ENCODE measurements at regions not wholly inside any gene's neighbourhood (a gene's known extent, or its start where the extent isn't known, plus 50 kb on each side); places are given as distances from the start of the nearest gene placed in this dataset.

DNA sequence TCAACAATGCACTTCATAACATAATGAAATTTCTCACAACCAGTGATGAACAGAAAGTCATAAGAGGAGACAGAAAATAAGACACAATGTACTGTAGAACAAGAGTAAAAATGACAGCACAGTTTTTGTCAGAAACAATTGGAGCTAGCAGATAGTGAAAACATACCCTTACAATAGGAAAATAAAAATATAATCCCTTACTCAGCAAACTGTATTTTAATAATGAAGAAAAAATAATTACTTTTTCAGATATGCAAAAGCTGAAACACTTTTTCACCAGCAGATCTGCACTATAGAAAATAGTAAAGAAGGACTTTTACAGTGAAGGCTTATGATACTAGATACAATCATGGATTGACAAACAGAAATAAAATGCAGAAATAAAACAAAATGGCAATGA is 126.3 kb downstream of the TRAM1L1 start:
- no peaks in the 10 kb centered on the region for H3K36me3 ChIP-seq
- no peak overlapping the region for H3K4me3 ChIP-seq
- intact Hi-C loops (cut with DNase I) = no loop called here
- DNase-seq (no peak), ATAC-seq (no peak)
- peaks cover 0 to 7% (median 0%) of the 10 kb centered on the region in 12 donors for H3K9me3 ChIP-seq
- H3K27me3 ChIP-seq = no peaks in the 10 kb centered on the region
- no peaks in the 10 kb centered on the region for H3K4me1 ChIP-seq
- no peak overlapping the region for H3K27ac ChIP-seq
- TF ChIP-seq, protein P1, sequence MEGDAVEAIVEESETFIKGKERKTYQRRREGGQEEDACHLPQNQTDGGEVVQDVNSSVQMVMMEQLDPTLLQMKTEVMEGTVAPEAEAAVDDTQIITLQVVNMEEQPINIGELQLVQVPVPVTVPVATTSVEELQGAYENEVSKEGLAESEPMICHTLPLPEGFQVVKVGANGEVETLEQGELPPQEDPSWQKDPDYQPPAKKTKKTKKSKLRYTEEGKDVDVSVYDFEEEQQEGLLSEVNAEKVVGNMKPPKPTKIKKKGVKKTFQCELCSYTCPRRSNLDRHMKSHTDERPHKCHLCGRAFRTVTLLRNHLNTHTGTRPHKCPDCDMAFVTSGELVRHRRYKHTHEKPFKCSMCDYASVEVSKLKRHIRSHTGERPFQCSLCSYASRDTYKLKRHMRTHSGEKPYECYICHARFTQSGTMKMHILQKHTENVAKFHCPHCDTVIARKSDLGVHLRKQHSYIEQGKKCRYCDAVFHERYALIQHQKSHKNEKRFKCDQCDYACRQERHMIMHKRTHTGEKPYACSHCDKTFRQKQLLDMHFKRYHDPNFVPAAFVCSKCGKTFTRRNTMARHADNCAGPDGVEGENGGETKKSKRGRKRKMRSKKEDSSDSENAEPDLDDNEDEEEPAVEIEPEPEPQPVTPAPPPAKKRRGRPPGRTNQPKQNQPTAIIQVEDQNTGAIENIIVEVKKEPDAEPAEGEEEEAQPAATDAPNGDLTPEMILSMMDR (IDR thresholded peaks at IDR 0.05) = no peak
- no peak for TF ChIP-seq POLR2A (IDR thresholded peaks at IDR 0.05)

DNA sequence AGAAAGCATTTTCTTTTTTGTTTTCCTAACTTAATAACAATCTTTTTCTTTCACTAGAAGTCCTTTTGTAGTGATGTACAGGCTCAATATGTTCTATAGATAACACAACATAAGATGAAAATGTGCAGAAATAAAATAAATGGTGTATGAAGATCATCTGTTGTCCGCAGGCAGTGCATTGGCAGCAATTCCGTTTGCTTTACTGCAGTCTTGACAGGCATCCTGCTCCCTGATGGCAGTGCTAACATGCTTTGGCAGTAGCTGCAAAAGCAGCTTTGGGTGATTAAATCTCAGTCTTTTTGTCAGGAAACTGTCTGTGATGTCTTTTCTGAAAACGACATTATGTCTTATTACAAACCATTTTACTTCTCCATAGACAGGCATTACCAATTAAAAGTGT is 131.4 kb downstream of the TRAM1L1 start:
- Histone ChIP-seq H3K27me3 (no peaks in the 10 kb centered on the region), H3K27ac (no peak overlapping the region), H3K9me3 (peaks cover 0 to 7% (median 0%) of the 10 kb centered on the region in 12 donors), H3K4me3 (no peak overlapping the region), H3K4me1 (no peaks in the 10 kb centered on the region), H3K36me3 (no peaks in the 10 kb centered on the region)
- TF ChIP-seq, protein P1 (IDR thresholded peaks at IDR 0.05) = no peak
- TF ChIP-seq POLR2A (IDR thresholded peaks at IDR 0.05) = no peak
- WGBS, 4 donors = 52 to 62% (median 53%) methylated on average over 3 of the region's 3 CpGs
- intact Hi-C loops (cut with DNase I) = no loop called here
- DNase-seq (no peak), ATAC-seq (no peak)

DNA sequence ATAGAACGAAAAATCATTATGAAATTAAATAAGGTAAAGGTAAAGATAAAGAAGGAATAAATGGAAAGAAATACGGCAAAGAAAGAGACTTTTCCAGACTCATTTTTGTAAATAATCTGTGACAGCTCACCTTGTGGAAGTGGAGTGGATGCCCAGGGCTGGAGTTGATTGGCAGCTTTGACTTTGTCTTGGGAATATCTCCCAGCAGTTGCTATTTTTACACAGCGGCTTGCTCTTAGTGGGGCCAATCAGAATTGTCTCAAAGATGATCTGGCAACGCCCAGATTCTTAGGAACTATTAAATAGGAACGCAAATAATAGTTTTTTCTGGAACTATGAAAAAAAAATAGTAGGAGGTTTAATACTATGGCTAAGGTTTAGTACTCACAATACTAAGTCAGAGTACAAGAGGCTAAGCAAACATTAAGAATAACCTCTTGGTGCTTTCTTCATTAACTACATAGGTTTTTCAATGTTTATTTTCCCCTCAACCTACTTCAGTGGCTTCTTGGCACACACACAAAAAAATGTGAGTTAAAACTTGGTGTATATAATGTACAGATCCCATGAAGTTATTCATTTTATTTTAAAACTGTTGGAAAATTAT is 132.7 kb downstream of the TRAM1L1 start:
- ATAC-seq = no peak
- TF ChIP-seq, protein P1 (IDR thresholded peaks at IDR 0.05) = no peak
- no peak for TF ChIP-seq POLR2A (IDR thresholded peaks at IDR 0.05)
- Histone ChIP-seq H3K4me1 (no peaks in the 10 kb centered on the region), H3K9me3 (peaks cover 0 to 7% (median 0%) of the 10 kb centered on the region in 12 donors), H3K27ac (no peak overlapping the region), H3K4me3 (no peak overlapping the region), H3K36me3 (no peaks in the 10 kb centered on the region), H3K27me3 (no peaks in the 10 kb centered on the region)
- no peak for DNase-seq
- 55 to 63% (median 59%) methylated on average over 5 of the region's 5 CpGs for WGBS, 4 donors
- intact Hi-C loops (cut with DNase I) = no loop called here

DNA sequence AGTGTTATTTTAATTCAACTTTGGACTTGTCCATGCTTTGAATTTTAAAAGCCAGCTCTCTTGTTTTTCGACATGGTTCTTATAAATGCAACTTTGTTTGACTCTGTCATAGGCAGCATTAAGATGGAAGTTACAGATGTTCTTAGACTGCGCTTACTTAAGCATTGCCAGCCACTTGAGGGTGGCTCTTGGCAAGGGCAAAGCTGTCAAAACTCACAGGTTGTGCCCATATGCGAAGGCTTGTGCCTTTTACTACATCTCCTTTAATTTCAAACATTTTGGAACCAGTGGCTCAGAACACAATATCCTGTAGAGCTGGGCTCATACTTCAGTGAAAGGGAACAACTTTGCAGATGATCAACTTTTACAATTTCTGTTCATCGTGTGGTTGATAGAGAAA is 135.5 kb downstream of the TRAM1L1 start:
- H3K9me3 ChIP-seq = no peaks in the 10 kb centered on the region
- no peak overlapping the region for H3K4me3 ChIP-seq
- no peaks in the 10 kb centered on the region for H3K4me1 ChIP-seq
- no peak for DNase-seq
- no peaks in the 10 kb centered on the region for H3K27me3 ChIP-seq
- intact Hi-C loops (cut with DNase I) = no loop called here
- 86 to 92% (median 87%) methylated on average over 4 of the region's 4 CpGs for WGBS, 4 donors
- ATAC-seq = no peak
- no peak overlapping the region for H3K27ac ChIP-seq
- TF ChIP-seq, protein P1 (IDR thresholded peaks at IDR 0.05) = no peak
- TF ChIP-seq POLR2A (IDR thresholded peaks at IDR 0.05) = no peak
- H3K36me3 ChIP-seq = no peaks in the 10 kb centered on the region

Data from heart left ventricle (tissue), 16 donors.